NCI-H2171 (cell line): ENCODE measurements at regions not wholly inside any gene's neighbourhood (a gene's known extent, or its start where the extent isn't known, plus 50 kb on each side); places are given as distances from the start of the nearest gene placed in this dataset.
"Not testable (repeated sequence)": the region's sequence is repeated elsewhere in the genome, so short reads cannot be mapped to it uniquely, and the experiment has no call there.

Source experiments
- DNase-seq: peaks from one replicate; lab custom pipeline; 2025; lab: John Stamatoyannopoulos, UW

- DNase-seq: no peak
Measured at GRCh38 chr4:14111730-14112181, 484.2 kb upstream of the BOD1L1 start.

- DNase-seq: no peak
Measured at GRCh38 chr4:14115106-14115505, 487.6 kb upstream of the BOD1L1 start.

- no peak for DNase-seq
Measured at GRCh38 chr4:14117575-14118238, 490.2 kb upstream of the BOD1L1 start.

- no peak for DNase-seq
Measured at GRCh38 chr4:14124816-14125215, 497.3 kb upstream of the BOD1L1 start.

GRCh38 chr4:14125375-14126129, 498.0 kb upstream of the BOD1L1 start:
- DNase-seq: no peak

- no peak for DNase-seq
Measured at GRCh38 chr4:14130551-14130950, 503.0 kb upstream of the BOD1L1 start.

GRCh38 chr4:14131335-14131734, 503.8 kb upstream of the BOD1L1 start:
- DNase-seq: no peak

- DNase-seq: no peak
Measured at GRCh38 chr4:14132301-14132700, 504.8 kb upstream of the BOD1L1 start.

- DNase-seq: no peak
Measured at GRCh38 chr4:14138106-14138505, 510.6 kb upstream of the BOD1L1 start.

- no peak for DNase-seq
Measured at GRCh38 chr4:14143892-14144291, 516.4 kb upstream of the BOD1L1 start.

- DNase-seq: no peak
Measured at GRCh38 chr4:14149176-14150053, 521.9 kb upstream of the BOD1L1 start.

GRCh38 chr4:14151101-14151500, 523.6 kb upstream of the BOD1L1 start:
- DNase-seq: no peak

- DNase-seq: no peak
Measured at GRCh38 chr4:14152834-14153519, 525.5 kb upstream of the BOD1L1 start.

GRCh38 chr4:14155803-14156202, 528.3 kb upstream of the BOD1L1 start:
- no peak for DNase-seq

- DNase-seq: no peak
Measured at GRCh38 chr4:14157262-14157661, 529.7 kb upstream of the BOD1L1 start.

- no peak for DNase-seq
Measured at GRCh38 chr4:14165222-14165920, 537.8 kb upstream of the BOD1L1 start.

GRCh38 chr4:14167876-14168510, 540.5 kb upstream of the BOD1L1 start:
- no peak for DNase-seq

- DNase-seq: no peak
Measured at GRCh38 chr4:14168919-14169318, 541.4 kb upstream of the BOD1L1 start.

GRCh38 chr4:14169460-14169859, 541.9 kb upstream of the BOD1L1 start:
- no peak for DNase-seq

GRCh38 chr4:14169940-14170339, 542.4 kb upstream of the BOD1L1 start:
- not testable (repeated sequence) for DNase-seq

- no peak for DNase-seq
Measured at GRCh38 chr4:14176613-14177012, 549.1 kb upstream of the BOD1L1 start.
